H1 (cell line): ENCODE measurements at regions not wholly inside any gene's neighbourhood (a gene's known extent, or its start where the extent isn't known, plus 50 kb on each side); places are given as distances from the start of the nearest gene placed in this dataset.

Experiments
- BCL11A ChIP-seq, 2 experiments: IDR thresholded peaks; one replicate each; pipeline ENCODE4 v1.6.1; 2011; ENCODE audit warnings: low read depth in 2 of 2, low read length in 2 of 2, mild to moderate bottlenecking in 2 of 2
- CBX8 ChIP-seq: fragments of 300-800, 300-1000 bp; sonication (generic); IDR thresholded peaks from 2 replicates; pipeline ENCODE4 v1.7.1; 2016; ENCODE audit warnings: low read depth, low read length, borderline replicate concordance
- CEBPB ChIP-seq: IDR thresholded peaks from 2 replicates; pipeline ENCODE4 v1.6.1; 2012; ENCODE audit warnings: low read depth, low read length
- EZH2 ChIP-seq: fragments of 200-600 bp; sonication (generic); IDR thresholded peaks from 2 replicates; pipeline ENCODE4 v1.7.1; 2012; ENCODE audit warnings: low read depth, mild to moderate bottlenecking, moderate library complexity, low read length, inconsistent platforms; ENCODE audit not compliant: severe bottlenecking
- POU5F1 ChIP-seq: IDR thresholded peaks from 2 replicates; pipeline ENCODE4 v1.6.1; 2011; ENCODE audit warnings: low read depth, mild to moderate bottlenecking, low read length, moderate library complexity
- RFX5 ChIP-seq: IDR thresholded peaks from 2 replicates; pipeline ENCODE4 v1.6.1; 2011; ENCODE audit warnings: low read depth, low read length, improper control_type of control experiment, borderline replicate concordance
- SP1 ChIP-seq: IDR thresholded peaks from 2 replicates; pipeline ENCODE4 v1.6.1; 2011; ENCODE audit warnings: low read depth, low read length
- TAF1 ChIP-seq: IDR thresholded peaks from 2 replicates; pipeline ENCODE4 v1.6.1; 2011; ENCODE audit warnings: mild to moderate bottlenecking, low read depth, low read length
- TF ChIP-seq, protein P1 (sequence below): fragments of 300-600 bp; sonication (generic); IDR thresholded peaks from 2 replicates; pipeline ENCODE4 v1.7.1; 2012; ENCODE audit warnings: low read length, moderate library complexity, mild to moderate bottlenecking, inconsistent platforms; ENCODE audit not compliant: insufficient replicate concordance

- TF ChIP-seq, protein P1, sequence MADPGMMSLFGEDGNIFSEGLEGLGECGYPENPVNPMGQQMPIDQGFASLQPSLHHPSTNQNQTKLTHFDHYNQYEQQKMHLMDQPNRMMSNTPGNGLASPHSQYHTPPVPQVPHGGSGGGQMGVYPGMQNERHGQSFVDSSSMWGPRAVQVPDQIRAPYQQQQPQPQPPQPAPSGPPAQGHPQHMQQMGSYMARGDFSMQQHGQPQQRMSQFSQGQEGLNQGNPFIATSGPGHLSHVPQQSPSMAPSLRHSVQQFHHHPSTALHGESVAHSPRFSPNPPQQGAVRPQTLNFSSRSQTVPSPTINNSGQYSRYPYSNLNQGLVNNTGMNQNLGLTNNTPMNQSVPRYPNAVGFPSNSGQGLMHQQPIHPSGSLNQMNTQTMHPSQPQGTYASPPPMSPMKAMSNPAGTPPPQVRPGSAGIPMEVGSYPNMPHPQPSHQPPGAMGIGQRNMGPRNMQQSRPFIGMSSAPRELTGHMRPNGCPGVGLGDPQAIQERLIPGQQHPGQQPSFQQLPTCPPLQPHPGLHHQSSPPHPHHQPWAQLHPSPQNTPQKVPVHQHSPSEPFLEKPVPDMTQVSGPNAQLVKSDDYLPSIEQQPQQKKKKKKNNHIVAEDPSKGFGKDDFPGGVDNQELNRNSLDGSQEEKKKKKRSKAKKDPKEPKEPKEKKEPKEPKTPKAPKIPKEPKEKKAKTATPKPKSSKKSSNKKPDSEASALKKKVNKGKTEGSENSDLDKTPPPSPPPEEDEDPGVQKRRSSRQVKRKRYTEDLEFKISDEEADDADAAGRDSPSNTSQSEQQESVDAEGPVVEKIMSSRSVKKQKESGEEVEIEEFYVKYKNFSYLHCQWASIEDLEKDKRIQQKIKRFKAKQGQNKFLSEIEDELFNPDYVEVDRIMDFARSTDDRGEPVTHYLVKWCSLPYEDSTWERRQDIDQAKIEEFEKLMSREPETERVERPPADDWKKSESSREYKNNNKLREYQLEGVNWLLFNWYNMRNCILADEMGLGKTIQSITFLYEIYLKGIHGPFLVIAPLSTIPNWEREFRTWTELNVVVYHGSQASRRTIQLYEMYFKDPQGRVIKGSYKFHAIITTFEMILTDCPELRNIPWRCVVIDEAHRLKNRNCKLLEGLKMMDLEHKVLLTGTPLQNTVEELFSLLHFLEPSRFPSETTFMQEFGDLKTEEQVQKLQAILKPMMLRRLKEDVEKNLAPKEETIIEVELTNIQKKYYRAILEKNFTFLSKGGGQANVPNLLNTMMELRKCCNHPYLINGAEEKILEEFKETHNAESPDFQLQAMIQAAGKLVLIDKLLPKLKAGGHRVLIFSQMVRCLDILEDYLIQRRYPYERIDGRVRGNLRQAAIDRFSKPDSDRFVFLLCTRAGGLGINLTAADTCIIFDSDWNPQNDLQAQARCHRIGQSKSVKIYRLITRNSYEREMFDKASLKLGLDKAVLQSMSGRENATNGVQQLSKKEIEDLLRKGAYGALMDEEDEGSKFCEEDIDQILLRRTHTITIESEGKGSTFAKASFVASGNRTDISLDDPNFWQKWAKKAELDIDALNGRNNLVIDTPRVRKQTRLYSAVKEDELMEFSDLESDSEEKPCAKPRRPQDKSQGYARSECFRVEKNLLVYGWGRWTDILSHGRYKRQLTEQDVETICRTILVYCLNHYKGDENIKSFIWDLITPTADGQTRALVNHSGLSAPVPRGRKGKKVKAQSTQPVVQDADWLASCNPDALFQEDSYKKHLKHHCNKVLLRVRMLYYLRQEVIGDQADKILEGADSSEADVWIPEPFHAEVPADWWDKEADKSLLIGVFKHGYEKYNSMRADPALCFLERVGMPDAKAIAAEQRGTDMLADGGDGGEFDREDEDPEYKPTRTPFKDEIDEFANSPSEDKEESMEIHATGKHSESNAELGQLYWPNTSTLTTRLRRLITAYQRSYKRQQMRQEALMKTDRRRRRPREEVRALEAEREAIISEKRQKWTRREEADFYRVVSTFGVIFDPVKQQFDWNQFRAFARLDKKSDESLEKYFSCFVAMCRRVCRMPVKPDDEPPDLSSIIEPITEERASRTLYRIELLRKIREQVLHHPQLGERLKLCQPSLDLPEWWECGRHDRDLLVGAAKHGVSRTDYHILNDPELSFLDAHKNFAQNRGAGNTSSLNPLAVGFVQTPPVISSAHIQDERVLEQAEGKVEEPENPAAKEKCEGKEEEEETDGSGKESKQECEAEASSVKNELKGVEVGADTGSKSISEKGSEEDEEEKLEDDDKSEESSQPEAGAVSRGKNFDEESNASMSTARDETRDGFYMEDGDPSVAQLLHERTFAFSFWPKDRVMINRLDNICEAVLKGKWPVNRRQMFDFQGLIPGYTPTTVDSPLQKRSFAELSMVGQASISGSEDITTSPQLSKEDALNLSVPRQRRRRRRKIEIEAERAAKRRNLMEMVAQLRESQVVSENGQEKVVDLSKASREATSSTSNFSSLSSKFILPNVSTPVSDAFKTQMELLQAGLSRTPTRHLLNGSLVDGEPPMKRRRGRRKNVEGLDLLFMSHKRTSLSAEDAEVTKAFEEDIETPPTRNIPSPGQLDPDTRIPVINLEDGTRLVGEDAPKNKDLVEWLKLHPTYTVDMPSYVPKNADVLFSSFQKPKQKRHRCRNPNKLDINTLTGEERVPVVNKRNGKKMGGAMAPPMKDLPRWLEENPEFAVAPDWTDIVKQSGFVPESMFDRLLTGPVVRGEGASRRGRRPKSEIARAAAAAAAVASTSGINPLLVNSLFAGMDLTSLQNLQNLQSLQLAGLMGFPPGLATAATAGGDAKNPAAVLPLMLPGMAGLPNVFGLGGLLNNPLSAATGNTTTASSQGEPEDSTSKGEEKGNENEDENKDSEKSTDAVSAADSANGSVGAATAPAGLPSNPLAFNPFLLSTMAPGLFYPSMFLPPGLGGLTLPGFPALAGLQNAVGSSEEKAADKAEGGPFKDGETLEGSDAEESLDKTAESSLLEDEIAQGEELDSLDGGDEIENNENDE, result no peak
- TF ChIP-seq CEBPB, result no peak
- no peak for TF ChIP-seq RFX5
- TF ChIP-seq TAF1, result no peak
- TF ChIP-seq CBX8, result no peak
- TF ChIP-seq POU5F1, result no peak
- no peak for TF ChIP-seq EZH2
- TF ChIP-seq SP1, result no peak
- no peak for TF ChIP-seq BCL11A (IDR thresholded peaks at IDR 0.05; ENCODE audit: low read depth in 2 of 2, low read length in 2 of 2)
Measured at GRCh38 chr5:34488984-34489383, 167.1 kb upstream of the RAI14 start (continued).
